GM23248 (cell line): ENCODE measurements at regions not wholly inside any gene's neighbourhood (a gene's known extent, or its start where the extent isn't known, plus 50 kb on each side); places are given as distances from the start of the nearest gene placed in this dataset.

Experiments used
- EZH2 ChIP-seq: fragments of 200-600 bp; sonication (generic); IDR thresholded peaks from 2 replicates; pipeline ENCODE4 v1.6.1; 2018; ENCODE audit warnings: antibody characterized with exemption, mild to moderate bottlenecking; ENCODE audit not compliant: insufficient read depth, poor library complexity, severe bottlenecking
- EZH2phosphoT487 ChIP-seq: fragments of 200-600 bp; sonication (generic); IDR thresholded peaks from 2 replicates; pipeline ENCODE4 v1.6.1; 2018; ENCODE audit warnings: antibody characterized with exemption, moderate library complexity, mild to moderate bottlenecking, low read depth; ENCODE audit not compliant: insufficient read depth

GRCh38 chr9:82127465-82127864 is 138.9 kb downstream of the SPATA31D1 start:
- TF ChIP-seq EZH2phosphoT487 (no peak), EZH2 (no peak)
